Glomerular endothelial cell (primary cell): ENCODE measurements at regions not wholly inside any gene's neighbourhood (a gene's known extent, or its start where the extent isn't known, plus 50 kb on each side); places are given as distances from the start of the nearest gene placed in this dataset.

Experiments
- DNase-seq: peaks from one replicate; pipeline ENCODE4 v3.0.0-alpha.2; 2011; ENCODE audit warnings: low read depth, low spot score; ENCODE audit errors: extremely low read depth

DNA sequence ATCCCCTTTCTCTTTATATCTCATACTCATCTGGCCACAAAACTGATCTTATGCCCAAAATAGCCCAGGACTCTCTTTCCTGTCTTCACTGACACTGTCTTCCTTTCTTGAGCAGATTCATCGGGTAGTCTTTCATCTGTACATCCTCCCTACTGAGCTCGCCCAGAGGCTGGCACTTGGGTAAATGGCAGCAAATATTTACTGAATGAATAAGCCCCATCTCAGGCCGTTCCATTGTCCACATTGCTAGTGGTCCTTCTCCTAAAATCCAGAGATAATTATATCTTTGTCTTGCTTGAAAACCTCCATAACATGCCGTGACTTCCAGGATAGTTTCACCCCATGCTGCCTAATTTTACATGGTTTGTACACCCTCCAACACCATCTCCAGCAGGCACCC is 158.1 kb upstream of the SDK2 start:
- no peak for DNase-seq

DNA sequence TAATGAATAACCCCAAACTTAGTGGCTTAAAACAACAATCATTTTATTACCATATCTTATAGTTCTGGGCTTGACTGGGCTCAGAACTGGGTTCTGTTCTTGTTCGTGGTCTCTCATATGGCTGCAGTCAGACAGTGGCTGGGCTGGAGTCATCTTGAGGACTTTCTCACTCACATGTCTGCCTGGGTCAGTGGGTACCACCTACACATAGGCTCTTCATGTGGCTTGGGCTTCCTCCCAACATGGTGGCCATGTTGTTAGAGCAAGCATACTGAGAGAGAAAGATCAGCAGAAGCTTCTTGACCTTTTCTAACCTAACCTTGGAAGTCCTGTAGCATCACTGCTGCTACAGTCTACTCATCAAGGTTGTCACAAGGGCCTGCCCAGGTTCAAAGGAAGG is 158.6 kb upstream of the SDK2 start:
- no peak for DNase-seq

DNA sequence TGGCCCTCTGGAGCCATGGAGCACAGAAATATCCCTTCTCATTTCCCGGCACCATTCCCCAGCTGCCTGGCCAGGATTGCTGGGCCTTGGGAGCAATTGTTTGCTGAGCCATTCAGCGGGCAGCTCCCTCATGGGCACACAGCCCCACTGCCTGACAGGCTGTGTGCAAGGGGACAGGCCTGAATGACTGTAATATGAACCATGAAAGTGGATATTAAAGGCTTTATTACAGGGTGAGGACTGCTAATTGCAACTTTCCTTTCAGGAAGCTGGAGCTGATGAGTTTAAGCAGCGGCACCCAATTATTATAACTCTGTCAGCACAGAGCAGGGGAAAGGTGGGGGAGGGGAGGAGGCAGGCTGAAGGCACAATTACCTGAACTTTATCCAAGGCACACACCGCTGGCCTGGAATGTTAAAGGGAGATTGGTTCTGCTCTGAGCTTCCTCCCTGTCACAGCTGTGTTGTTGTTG is 159.8 kb upstream of the SDK2 start:
- DNase-seq = no peak

GRCh38 chr17:73806768-73807167 is 162.5 kb upstream of the SDK2 start:
- no peak for DNase-seq

DNA sequence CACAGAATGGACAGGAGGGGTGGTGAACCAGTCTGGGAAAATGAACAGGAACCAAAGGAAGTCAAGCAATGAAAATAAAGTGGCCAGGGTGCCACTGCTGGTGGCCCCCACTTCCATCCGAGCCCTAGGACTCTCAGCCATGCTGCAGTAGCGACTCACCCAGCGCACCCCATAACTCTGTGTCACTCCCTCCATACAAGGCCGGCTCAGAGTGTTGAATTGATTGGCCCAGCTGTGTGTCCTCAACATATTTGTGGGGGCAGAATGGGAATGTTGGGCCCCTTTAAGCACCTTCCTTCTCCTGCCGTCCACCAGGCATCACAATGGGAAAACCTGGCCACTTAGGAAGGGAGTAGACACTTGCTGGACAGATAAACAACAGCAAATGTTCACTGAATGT is 169.0 kb upstream of the SDK2 start:
- DNase-seq = no peak

DNA sequence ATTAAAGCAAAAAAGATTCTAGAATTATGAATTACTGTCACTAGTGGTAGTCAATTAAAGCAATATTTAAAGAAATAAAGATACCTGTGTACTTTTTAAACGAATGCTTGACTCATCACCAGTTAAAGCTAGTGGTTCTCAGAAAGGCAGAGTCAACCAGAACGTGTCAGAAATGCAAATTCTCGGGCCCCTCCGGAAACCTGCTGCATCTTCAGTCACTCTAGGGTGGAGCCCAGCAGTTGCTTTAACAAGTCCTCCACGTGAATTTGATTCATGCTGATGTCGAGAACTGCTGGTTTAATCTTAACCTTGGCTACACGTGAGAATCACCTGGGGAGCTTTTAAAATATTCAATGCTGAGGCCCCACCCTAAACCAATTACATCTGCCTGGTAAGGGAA is 169.8 kb upstream of the SDK2 start:
- no peak for DNase-seq

DNA sequence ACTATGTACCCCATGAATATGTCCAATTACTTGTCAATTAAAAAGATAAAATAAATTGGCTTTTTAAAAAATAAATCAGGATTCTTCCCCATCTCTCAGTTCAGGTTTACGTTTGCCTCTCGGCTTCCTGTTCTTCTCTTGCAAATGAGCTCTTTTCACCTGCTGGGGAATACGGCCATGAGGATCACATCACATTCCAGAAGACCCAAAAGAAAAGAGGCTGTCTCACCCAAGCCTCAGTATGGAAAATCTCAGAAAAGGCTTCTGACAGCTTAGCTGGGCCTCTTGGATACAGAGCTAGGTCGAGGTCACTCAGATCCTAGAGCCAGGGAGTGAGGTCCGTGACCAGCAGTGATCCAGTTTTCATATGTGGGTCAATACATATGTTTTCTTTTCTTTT is 171.2 kb upstream of the SDK2 start:
- no peak for DNase-seq

DNA sequence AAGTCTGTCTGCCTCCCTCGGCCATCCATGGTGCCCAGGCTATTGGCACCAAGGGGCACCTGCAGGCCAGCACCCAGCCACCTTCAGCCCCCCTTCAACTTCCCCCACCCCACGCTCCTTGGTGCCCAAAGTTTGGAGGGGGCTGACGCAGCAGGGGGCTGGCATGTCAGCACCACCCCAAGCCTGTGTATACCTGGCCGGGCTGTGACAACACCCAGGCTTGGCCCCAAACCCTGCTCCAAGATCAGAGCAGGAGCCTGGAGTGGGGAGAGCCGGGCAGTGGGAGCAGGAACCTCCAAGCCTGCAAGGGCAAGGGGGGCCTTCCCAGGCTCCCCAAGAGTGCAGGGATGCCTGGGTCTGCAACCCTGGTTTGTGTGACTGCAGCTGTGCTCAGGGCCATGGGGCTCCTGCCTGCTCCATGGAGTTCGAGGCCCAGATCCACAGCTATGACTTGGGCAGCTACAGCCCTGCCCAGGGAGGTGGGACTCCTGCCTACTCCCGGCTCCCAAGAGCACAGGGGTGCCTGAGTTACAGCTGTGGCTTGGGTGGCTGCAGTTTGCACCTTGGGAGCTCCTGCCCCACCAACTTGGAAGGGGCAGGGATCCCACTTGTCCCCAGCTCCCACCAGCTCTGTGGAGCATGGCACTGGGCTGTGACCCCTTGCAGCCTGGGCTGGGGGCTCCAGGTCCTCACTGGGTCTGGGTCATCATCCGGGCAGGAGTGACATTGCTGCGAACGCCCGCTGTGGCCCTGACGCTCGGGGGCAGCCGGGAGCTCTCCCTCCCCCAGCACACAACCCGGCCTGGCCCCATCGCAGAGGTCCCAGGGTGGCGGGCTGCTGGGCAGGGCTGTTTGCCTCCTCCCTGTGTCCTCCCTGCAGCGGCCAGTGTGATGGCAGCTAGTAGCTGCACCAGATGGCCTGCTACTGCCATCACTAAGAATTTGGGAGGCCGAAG is 175.5 kb upstream of the SDK2 start:
- no peak for DNase-seq

- no peak for DNase-seq
These were observed 176.6 kb upstream of the SDK2 start for GRCh38 chr17:73820686-73821448.

- DNase-seq = no peak
These were observed 177.4 kb upstream of the SDK2 start for GRCh38 chr17:73821665-73822064.

- no peak for DNase-seq
These were observed 178.1 kb upstream of the SDK2 start for GRCh38 chr17:73822371-73822770.

DNA sequence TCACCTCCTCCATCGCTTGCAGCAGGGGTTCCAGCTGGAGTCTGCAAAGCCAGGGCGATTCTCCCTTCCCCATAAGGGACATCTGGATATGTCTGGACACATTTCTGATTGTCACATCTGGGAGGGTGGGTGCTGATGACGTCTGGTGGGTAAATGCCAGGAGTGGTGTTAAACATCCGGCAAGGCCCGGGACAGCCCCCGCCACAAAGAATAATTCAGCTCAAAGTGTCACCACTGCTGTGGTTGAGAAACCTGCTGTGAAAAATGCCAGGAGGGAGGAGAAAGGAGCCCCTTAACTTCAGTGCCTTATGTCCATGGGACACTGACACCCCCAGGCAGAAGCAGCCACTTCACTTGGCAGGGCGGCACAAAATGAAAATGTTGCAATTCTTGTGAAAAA is 179.4 kb upstream of the SDK2 start:
- DNase-seq = no peak

DNA sequence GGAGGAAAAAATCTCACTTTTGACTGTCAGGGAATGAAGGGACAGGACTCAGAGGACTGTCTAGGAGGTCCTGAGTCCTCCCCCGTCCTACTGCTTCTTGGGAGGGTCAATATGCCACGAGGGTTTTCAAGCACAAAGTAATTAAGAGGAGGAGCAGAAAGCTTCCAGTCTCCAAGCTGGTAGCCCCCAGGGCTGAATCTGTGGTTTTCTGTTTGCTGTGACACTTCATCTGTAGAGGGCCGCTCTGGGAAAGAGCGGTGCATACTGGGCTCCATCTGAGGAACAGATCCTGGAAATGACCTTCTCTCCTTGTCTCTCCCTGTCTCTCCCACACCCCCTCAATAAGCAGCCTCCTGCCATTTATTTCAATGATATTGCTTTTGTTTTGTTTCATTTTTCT is 180.1 kb upstream of the SDK2 start:
- no peak for DNase-seq

DNA sequence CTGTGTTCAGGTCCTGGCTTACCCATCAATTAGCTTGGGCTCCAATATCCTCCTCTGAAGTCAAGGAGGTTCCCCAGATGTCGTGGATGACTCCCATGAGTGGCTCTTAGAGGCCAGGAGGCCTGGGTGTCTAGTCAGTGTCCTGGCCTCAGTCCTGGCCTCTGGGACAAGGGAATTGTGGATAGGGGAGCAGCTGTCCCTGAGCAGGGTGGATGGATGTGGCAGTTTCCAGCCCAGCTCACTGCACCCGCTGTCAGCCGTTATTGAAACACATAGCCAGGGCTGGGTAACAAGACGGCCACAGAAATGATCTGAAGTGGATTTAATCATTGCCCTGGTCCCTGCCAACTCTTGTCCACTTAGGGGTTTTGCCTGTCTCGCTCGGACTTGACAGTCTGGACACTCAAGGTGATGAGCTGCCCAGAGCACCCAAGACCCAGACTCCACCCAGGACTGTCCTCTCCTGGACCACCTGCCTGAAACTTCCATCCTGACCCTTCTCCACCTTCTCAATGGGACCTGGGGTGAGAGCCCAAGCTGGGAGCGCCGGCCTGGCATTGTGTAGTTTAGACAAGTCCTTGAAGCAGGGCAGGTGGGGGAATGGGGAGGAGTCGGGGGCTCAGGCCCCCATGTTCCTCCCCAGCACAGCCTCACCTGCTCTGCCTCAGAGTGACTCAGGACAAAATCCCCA is 182.1 kb upstream of the SDK2 start:
- no peak for DNase-seq

DNA sequence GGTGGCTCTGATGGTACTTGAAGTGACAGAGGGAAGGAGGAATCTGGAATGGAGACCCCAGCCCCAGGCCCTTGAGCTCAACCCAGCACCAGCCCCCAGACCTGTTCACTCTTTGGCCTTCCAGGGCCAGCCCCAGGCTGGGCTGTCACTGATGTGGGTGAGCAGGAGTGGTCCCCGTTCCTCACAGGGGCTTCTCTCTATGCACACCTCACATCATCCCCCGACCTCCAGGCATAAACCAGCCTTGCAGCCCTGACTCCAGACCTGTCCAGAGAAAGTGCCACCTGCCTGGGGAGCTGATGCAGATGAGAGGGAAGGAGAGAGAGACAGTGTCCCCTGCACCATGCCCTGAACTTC is 182.6 kb upstream of the SDK2 start:
- DNase-seq = no peak

GRCh38 chr17:73827627-73828291 is 183.5 kb upstream of the SDK2 start:
- DNase-seq = no peak

GRCh38 chr17:73829676-73830280 is 185.5 kb upstream of the SDK2 start:
- no peak for DNase-seq

DNA sequence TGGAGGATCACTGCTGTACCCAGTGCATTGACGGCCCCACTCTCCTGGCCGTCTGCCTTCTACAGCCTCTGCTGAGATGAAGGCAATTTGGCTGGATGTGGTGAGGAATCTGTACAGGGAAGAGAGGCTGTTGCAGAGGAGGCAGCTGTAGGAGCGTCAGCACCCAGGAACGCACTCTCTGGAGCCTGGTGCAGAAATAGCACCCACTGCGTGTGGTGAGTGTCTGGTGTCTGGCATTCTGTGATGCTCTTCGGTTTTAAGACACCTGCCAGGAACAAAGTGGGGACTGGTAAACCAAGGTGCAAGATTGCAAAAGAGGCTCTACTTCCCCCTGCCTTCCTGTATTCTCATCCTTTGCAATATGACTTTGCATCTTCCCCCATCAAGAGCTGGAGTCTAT is 187.5 kb upstream of the SDK2 start:
- no peak for DNase-seq

DNA sequence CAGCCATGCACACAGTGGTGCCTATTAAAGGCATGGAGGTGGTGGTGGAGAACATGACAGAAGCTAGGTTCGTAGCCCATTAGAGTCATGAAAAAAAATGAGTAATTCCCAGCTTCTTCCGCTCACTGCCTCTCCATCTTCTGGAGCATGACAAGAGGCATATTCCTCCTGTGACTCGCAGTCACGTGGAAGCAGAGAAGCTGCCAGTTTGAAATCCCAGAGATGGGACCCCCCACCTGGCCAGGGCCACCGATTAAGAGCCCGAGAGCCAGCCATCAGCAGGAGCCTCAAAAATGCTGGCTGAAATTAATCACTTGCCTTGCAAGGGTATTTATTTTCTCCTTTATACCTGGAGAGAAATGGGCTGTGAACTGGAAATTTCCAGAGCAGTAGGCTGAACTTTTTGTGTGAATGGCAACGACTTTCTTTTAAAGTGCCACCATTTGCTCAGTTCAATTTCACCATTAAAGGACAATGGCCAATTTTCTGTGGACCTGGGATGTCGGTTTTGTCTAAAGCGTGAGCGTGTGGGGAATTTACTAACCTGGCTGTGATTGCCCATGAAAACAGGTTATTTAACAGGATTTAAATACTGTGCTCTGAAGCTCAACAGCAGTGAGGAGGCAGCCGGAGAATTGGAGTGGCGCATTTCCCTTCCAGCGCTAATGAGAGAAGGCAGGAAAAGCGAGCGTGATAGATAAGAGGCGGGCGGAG is 189.7 kb upstream of the SDK2 start:
- DNase-seq = no peak
